Esophagus muscularis mucosa (tissue), 4 donors: ENCODE measurements at regions not wholly inside any gene's neighbourhood (a gene's known extent, or its start where the extent isn't known, plus 50 kb on each side); places are given as distances from the start of the nearest gene placed in this dataset.

Experiments used
- DNase-seq: peaks from one replicate; pipeline ENCODE4 v3.0.0-alpha.2; 2017; ENCODE audit errors: extremely low spot score
- H3K27ac ChIP-seq, 4 donors: fragments of 200-600 bp; sonication (generic); replicated peaks in 1 of 4; 1 replicate in 3 of 4; 2 replicates in 1 of 4; pipeline ENCODE4 v1.5.1; 2016 to 2019; ENCODE audit warnings: mild to moderate bottlenecking in 1 of 4
- H3K27me3 ChIP-seq, 4 donors: fragments of 200-600 bp; sonication (generic); one replicate each; pipeline versions ENCODE4 v1.5.1 to v1.6.0; 2016 to 2019
- H3K36me3 ChIP-seq, 4 donors: fragments of 200-600 bp; sonication (generic); one replicate each; pipeline ENCODE4 v1.5.1; 2016 to 2019
- H3K4me1 ChIP-seq, 4 donors: fragments of 200-600 bp; sonication (generic); one replicate each; pipeline ENCODE4 v1.5.1; 2016 to 2019
- H3K4me3 ChIP-seq, 4 donors: fragments of 200-600 bp; sonication (generic); 1 replicate in 2 of 4; 2 replicates in 2 of 4; pipeline ENCODE4 v1.5.1; 2016 to 2019; ENCODE audit warnings: mild to moderate bottlenecking in 4 of 4, moderate library complexity in 1 of 4
- H3K9me3 ChIP-seq, 4 donors: fragments of 200-600 bp; sonication (generic); 1 replicate in 3 of 4; 2 replicates in 1 of 4; pipeline ENCODE4 v1.5.1; 2016 to 2019
- CTCF ChIP-seq, 3 experiments: fragments of 200-600 bp in 2 of 3; fragments of 450-650 bp in 1 of 3; sonication (generic) in 2 of 3; IDR thresholded peaks; one replicate each; pipeline ENCODE4 v1.5.1; 2017 to 2019; ENCODE audit warnings: antibody characterized with exemption in 3 of 3, mild to moderate bottlenecking in 2 of 3, moderate library complexity in 1 of 3
- EP300 ChIP-seq: sonication (generic); formaldehyde crosslinking; IDR thresholded peaks from one replicate; pipeline ENCODE4 v1.6.1; 2017; ENCODE audit warnings: antibody characterized with exemption
- POLR2A ChIP-seq: fragments of 450-650 bp; IDR thresholded peaks from one replicate; pipeline ENCODE4 v1.6.1; 2017; ENCODE audit warnings: antibody characterized with exemption, moderate library complexity, mild to moderate bottlenecking, low read depth
- POLR2AphosphoS5 ChIP-seq, 2 donors: sonication (generic); formaldehyde crosslinking; IDR thresholded peaks; one replicate each; pipeline ENCODE4 v1.6.1; 2017; ENCODE audit warnings: antibody characterized with exemption in 2 of 2
- WGBS: methylation state at CpG from one replicate; pipeline ENCODE4 v1.1.5; 2018; 5-methylcytosine and 5-hydroxymethylcytosine counted together
- intact Hi-C: fragments of 100-400 bp; cut with DNase I; formaldehyde crosslinking; loops from one replicate; pipeline ENCODE4 v1.15.1; 2023

- Histone ChIP-seq H3K36me3 (no peaks in the 10 kb centered on the region), H3K27ac (peak overlapping the region in 3 of 4 donors; percentile 28 to 37 (median 30)), H3K4me3 (no peak overlapping the region), H3K9me3 (no peaks in the 10 kb centered on the region), H3K4me1 (peaks cover 0 to 15% (median 9%) of the 10 kb centered on the region in 4 donors), H3K27me3 (no peaks in the 10 kb centered on the region)
- intact Hi-C loops, result no loop called here
- WGBS, result 31% methylated on average over 1 of the region's 1 CpG
- TF ChIP-seq POLR2A, result no peak
- TF ChIP-seq EP300, result no peak
- no peak for TF ChIP-seq CTCF (IDR thresholded peaks at IDR 0.05)
- no peak for DNase-seq
Observed at GRCh38 chr10:4427532-4427931, 398.5 kb upstream of the AKR1E2 start.

GRCh38 chr10:4426866-4427265, 399.1 kb upstream of the AKR1E2 start:
- TF ChIP-seq POLR2AphosphoS5 (IDR thresholded peaks at IDR 0.05) (no peak), EP300 (no peak), POLR2A (no peak), CTCF (IDR thresholded peaks at IDR 0.05) (no peak)
- Histone ChIP-seq H3K4me3 (no peak overlapping the region), H3K4me1 (peaks cover 0 to 15% (median 9%) of the 10 kb centered on the region in 4 donors), H3K27ac (no peak overlapping the region), H3K9me3 (no peaks in the 10 kb centered on the region), H3K36me3 (no peaks in the 10 kb centered on the region), H3K27me3 (no peaks in the 10 kb centered on the region)
- no peak for DNase-seq
- 92% methylated on average over 1 of the region's 1 CpG for WGBS
- intact Hi-C loops, result no loop called here

GRCh38 chr10:4409319-4409718, 416.7 kb upstream of the AKR1E2 start:
- Histone ChIP-seq H3K4me3 (no peak overlapping the region), H3K9me3 (no peaks in the 10 kb centered on the region), H3K4me1 (peaks cover 0 to 19% (median 8%) of the 10 kb centered on the region in 4 donors), H3K27ac (no peak overlapping the region), H3K36me3 (no peaks in the 10 kb centered on the region), H3K27me3 (no peaks in the 10 kb centered on the region)
- DNase-seq, result no peak
- intact Hi-C loops, result no loop called here
- WGBS, result 76% methylated on average over 2 of the region's 2 CpGs
- TF ChIP-seq POLR2AphosphoS5 (IDR thresholded peaks at IDR 0.05) (no peak), CTCF (IDR thresholded peaks at IDR 0.05) (no peak), POLR2A (no peak), EP300 (no peak)

GRCh38 chr10:4407783-4408182, 418.2 kb upstream of the AKR1E2 start:
- Histone ChIP-seq H3K9me3 (no peaks in the 10 kb centered on the region), H3K4me1 (peaks cover 0 to 17% (median 8%) of the 10 kb centered on the region in 4 donors), H3K27ac (no peak overlapping the region), H3K36me3 (no peaks in the 10 kb centered on the region), H3K4me3 (no peak overlapping the region), H3K27me3 (no peaks in the 10 kb centered on the region)
- no peak for TF ChIP-seq POLR2A
- no peak for TF ChIP-seq POLR2AphosphoS5 (IDR thresholded peaks at IDR 0.05)
- no peak for TF ChIP-seq CTCF (IDR thresholded peaks at IDR 0.05)
- TF ChIP-seq EP300, result no peak
- 38% methylated on average over 1 of the region's 1 CpG for WGBS
- no peak for DNase-seq
- intact Hi-C loops, result no loop called here

- Histone ChIP-seq H3K36me3 (no peaks in the 10 kb centered on the region), H3K27ac (no peak overlapping the region), H3K9me3 (no peaks in the 10 kb centered on the region), H3K4me3 (no peak overlapping the region), H3K27me3 (no peaks in the 10 kb centered on the region), H3K4me1 (peaks cover 0 to 10% (median 4%) of the 10 kb centered on the region in 4 donors)
- intact Hi-C loops, result no loop called here
- 93% methylated on average over 3 of the region's 3 CpGs for WGBS
- TF ChIP-seq POLR2AphosphoS5 (IDR thresholded peaks at IDR 0.05) (no peak), POLR2A (no peak), EP300 (no peak), CTCF (IDR thresholded peaks at IDR 0.05) (no peak)
- DNase-seq, result no peak
Observed at GRCh38 chr10:4405828-4406227, 420.2 kb upstream of the AKR1E2 start.
